HG03520 (cell line): ENCODE measurements at regions not wholly inside any gene's neighbourhood (a gene's known extent, or its start where the extent isn't known, plus 50 kb on each side); places are given as distances from the start of the nearest gene placed in this dataset.

ENCODE experiments used
- ATAC-seq: cut with Tn5 transposase; IDR thresholded peaks from one replicate; pipeline ENCODE4 v1.9.1; 2021; ENCODE audit warnings: mild to moderate bottlenecking, moderate library complexity; ENCODE audit not compliant: unreplicated experiment

DNA sequence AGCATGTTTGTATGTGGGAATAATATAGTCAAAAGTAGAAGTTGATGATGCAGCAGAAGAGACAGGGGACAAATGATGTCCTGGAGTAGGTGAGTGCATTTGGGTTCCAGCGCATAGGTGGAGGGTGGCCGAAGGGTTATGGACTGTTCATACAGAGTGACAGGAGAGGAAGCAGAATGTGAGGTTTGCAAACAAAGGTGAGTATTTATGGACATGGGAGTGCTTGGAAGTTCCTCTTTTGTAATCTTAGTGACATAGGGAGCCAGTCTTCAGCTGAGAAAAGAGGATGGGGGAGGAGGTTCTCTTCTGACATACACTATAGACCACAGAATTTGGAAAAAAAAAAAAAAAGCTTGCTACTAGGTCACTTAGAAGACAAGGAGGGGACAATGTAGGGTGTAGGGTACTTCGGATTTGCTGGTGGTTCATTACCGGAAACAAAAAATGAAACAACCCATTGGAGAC lies 331.6 kb downstream of the DLEU7 start:
- ATAC-seq = peak; percentile 47

DNA sequence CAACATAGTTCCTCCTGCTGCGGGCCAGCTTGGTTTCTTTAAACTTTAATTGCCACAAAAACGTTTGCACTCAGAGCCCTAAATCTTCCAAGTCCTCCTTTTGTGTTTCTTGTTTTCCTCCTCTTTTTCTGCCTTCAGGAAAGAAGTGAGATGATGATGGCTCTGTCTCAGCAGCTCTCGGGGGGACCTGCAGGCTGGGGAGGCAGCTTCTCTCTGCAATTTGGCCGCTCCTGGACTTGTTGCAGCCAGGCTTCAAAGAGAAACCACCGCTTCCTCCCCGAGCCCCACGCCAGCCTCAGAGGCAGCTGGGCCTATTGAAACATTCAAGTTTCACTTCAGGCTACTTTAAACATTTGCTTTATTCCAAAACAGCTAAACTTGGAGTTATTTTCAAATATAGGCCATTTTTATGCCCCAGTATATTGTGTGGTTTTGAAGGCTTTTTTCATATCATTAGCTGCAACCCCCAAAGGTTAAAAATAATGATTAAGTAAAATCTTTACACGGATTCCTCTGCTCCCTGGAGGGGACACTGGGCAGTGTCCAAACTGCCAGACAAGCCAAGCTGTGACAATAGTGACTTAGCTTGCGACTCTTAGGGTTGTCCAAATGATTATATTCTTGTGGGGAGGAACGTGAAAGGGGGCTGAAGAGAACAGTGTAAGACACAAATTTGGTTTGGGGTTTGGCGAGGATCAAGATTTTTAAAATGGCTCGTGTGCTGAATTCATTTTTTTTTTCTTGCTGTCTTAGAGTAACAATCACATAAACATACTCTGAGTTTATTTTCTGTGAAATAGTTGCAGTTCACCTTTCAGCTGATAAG lies 330.8 kb downstream of the DLEU7 start:
- ATAC-seq = peak; percentile 86

DNA sequence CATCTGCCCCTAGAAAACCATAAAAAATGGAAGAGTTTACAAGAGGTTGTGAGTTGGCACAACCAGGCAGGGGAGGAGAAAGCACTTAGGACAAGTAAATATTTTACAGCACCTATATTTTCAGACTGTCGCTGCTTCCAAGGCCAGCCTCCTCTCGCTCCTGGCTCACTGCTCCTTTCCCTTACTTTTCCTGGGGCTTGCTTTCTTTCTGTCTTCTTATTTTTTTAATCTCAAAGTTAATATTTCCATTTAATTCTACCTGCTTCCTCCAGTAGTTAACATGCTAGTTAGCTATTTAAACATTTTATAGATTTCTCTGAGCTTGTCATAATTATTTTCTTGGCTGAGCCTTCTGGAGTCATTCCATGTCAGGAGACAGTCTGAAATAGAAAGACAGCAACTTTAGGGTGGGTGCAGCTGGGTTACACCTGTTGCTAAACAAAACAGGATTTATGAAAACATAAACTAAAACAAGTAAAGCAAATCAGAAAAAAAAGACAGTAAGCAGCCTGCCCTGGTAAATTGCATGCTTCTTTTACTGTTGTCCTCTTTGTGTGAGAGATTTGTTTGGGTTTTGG lies 330.1 kb downstream of the DLEU7 start:
- ATAC-seq = no peak

DNA sequence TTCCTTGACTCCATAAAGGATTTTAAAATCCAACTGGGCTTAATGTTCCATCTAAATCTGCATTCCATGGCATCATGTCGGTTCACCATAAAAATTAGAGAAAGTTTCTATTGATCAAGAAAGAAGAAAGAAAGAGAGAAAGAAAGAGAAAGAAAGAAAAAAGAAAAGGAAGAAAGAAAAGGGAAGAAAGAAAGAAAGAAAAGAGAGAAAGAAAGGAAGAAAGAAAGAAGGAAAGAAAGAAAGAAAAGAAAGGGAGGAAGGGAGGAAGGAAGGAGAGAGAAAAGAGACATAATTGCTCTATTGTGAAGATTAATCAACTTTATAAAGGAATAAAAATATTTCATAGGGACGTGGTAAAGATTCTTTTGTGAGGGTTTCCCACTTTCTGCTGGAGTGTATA lies 329.2 kb downstream of the DLEU7 start:
- ATAC-seq = no peak

DNA sequence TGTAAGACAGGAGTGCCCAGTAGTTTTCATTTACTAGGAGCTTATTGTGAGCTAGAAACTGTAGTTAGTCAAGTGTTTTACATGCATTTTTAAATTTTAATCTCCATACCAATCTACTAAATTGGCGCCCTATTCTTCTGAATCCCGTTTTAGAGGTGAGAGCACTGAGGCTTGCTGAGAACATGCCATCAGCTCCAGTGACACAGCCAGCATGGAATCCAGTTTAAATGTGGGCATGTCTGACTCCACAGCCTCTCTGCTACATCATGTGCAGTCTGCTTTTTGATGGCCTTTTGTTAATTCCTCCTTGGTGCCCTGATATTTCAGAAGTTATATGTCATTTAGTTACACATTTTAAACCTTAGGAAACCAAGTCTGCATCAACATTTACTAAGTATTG lies 325.4 kb downstream of the DLEU7 start:
- no peak for ATAC-seq

DNA sequence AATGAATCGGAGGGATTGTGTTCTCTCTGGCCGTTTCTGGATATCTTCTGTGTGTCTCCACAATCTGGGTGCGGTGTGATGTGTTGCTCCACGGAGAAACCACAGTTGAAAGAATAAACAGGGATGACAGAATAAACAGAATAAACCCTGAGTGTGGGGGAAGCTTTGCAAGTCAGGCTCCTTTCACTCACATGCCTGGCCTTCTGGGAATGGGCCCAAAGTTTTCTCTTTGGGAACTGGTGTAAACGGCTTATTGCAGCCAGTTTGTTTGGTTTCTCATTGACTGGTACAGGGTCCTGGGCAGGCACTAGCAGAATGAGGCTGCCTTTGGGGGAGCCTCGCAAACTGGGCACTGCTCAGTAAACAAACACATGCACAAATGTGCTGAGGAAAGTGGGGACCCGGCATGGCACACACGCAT lies 324.7 kb downstream of the DLEU7 start:
- ATAC-seq = no peak

DNA sequence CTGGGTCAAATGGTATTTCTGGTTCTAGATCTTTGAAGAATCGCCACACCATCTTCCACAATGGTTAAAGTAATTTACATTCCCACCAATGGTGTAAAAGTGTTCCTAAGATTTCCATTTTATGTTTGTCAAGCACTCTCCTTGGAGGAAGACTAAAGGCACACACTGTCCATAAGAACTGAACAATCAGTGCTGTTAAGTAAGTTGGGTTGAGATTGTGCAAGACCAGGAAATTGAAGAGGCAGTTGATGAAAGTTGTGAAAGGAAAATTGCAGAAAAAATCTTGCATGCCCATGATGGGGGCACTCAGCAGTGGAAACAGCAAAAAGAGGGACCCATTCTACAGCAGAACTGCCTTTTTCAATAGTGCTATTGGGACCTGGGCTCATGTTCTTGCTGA lies 323.6 kb downstream of the DLEU7 start:
- ATAC-seq = no peak

DNA sequence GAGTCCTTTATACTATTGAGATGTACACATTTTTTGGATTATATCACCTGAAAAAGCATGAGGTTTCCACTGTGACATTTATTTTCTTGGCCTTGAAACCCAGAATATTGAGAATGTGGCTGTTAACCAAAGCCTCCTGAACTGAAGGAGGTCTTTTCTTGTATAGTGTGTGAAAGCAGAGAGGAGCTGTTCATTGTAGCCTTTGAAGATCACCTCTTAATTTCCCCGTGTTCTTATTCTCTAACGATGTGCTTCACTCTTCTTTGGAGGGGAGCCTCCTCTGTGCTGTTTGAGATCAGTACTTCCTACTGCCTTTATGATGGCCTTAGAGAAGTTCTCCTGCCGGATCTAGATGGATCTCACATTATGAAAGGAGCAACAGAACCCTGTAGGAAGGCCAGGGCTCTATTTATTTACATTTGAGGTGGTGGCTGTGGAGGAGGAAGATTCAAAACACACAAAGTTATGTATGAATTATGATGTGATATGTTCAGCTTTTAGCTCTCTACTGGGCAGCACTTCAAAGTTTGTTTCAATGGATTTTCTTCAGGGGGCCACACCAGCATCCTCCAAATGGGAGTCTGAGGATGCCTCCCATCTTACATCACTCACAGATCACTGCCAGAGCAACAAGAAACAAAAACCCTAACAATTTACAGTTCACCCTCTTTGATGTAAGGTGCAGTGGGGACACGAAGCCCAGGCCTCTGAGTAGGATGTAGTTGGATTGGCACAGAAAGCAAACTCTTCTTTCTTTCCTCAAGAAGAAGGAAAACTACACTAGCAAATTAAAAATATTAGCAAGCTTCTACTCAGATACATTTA lies 322.3 kb downstream of the DLEU7 start:
- no peak for ATAC-seq

DNA sequence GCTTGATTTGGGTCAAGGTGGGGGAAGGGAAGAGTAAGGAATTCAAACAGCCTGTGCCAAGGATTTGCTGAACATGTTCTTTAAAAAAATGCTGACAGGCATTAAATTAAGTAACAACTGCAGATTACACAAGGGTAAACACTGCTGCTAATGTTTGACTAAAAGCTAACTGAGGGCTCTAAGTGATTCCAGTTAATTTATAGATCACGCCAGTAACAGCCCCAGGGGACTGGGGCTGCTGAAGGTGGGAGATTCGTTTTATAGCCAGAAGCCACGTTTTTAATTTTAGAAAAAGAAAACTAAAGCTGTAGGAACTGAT lies 321.7 kb downstream of the DLEU7 start:
- no peak for ATAC-seq

DNA sequence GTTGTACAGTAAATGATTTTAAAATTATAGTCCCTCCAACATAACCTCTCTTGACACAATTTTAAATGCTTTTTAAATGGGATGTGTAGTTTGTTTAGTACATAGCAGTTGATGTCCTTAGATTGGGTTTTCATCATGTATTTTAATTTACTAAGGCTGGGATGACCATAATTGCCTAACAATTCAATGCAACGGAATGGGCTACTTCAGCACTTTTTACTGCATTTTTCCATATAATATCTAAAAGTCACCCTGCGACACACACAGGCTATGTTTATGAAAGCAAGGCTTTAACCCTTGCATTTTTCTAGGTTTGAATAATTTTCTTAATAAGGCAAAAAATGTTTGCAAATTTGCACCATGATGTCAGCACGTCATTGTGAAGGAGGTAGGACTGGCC lies 321.0 kb downstream of the DLEU7 start:
- ATAC-seq = no peak

DNA sequence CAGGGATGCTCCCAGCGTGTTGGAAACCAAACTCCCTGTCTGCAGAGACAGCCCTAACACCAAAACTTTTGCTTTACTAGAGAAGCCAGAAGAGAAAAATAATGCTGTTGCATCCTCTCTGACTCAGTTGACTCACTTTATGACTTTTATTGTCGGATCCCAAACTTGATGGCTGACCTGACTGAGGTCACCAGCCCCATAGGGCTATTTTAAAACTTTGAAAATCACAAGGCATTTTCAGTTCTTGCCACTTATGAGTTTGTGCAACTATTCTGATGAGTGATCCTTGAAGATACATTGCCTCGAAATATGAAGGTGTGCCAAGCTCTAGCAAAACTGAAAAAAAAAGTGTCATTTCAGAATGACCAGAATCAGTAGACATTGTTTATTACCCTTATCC lies 320.2 kb downstream of the DLEU7 start:
- ATAC-seq = no peak

DNA sequence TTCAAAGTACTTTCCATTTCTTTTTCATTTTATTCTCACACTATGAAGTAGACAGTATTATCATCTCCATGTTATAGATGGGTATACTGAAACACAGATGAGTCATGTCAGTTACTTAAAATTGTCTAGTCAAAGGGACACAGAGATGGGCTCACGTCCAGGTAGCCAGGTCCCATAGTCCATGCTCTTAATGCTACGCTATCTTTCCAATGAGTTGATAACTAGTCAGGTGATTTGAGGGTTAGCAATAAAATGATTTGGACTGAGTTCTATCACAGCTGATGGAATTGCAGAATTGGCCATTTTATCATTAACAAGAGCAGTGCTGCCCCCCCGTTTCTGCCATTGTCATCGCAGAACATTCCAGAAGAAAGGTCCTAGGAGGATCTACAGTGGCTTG lies 318.9 kb downstream of the DLEU7 start:
- no peak for ATAC-seq

DNA sequence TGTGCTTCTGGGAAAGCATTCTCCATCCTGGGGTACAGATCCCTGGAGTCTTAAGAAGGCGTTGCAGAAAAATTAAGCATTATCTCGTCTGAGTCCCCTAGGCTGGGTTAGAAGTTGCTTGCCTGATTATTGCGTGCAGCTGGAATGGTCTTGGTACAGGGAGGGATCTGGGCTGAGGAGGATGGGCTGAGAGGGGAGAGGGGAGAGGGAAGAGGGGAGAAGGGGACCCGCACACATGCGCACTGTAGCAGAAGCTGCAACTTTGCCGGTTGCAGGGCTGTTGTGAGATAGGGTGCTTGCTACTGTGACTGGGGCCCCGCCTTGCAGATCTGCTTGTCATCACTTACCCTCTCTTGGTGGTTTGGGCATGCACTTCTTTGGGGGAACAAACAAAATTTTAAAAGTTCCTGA lies 316.8 kb downstream of the DLEU7 start:
- ATAC-seq = no peak

DNA sequence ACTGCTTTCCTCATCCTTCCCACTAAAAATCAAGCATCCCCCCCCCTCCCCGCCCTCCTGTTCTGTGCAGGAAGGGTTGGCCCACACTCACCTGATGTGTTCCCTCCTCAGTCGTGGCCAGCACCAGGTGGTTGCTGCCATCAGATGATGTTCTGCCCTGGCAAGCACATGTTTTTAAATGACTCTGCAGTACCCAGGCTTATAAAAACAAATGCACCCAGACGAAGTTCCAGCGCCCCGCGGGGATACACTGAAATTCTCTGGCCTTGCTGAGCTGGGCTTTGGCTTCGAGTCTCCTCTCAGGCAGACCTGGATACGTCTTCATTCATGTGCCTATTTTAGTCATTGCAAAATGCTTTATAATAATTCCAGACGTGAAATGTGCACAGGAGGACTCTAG lies 316.3 kb downstream of the DLEU7 start:
- no peak for ATAC-seq

DNA sequence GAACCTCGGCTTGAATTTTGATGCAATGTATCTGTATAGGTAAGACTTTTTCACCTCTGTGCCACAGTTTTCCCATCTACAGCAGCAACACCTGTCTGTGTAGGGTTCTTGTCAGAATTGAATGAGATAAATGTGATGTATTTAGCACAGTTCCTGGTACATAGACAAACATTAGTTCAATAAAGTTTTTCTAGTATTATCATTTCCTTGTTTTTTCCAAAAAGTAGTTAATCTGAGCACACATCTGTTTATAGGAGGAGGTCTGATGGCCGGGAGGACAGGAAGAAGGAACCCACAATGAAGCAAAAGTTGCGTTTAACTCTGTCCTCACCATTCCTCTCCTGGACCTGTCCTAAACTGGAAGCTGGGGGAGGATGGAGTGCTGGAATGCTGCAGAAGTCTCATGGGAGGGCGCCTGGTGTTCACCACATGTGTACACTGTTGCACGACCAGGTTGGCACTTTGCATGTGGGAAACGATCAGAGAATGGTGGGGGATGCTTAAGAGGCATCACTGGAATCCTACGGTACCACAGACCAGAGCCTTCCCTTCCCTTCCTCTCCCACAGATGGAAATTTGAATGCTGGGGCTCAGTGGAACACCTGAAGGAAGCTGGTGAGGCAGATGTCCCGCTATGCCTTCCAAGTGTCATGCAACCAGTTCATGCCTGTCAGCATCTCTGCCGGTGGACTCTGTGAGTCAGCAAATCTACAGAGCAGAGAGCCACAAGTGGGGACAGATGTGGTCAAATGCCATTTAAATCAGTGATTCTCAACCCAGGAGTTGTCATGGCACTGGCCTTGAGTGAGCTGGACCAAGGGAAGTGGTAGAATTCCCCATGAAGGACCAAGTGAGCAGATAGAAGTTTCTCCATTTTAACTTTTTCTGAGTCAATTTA lies 315.6 kb downstream of the DLEU7 start:
- no peak for ATAC-seq

DNA sequence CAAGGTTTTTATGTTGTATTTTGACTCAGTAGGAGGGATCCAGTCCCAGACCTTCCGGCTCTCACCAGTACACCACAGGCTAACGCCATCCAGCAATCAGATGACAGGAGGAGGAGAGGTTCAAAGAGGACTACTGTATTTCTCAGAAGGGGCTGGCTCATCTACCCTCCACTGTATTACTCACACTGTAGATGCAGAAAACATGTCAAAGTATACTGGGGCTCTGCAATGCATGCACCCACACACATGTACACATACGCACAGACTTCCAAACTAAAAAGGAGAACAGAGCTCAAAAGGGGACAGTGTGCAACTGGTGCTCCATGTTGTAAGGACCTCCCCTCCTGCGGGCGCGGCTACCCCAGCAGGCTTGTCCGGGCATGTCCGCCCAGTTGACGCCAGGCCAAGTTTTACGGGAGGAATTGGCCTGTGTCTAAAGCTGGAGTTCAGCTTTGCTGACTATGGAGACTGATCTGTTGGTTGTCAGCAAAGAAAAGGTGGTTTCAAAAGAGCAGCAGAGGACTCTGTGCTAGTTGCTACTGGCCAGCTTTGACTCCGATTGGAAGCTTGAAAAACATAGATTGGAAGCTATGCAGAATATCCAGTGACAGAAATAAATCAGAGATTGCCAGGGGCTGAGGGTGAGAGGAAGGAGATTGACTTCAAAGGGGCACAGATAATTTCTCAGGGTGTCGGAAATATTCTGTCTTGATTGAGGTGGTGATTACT lies 314.2 kb downstream of the DLEU7 start:
- no peak for ATAC-seq

DNA sequence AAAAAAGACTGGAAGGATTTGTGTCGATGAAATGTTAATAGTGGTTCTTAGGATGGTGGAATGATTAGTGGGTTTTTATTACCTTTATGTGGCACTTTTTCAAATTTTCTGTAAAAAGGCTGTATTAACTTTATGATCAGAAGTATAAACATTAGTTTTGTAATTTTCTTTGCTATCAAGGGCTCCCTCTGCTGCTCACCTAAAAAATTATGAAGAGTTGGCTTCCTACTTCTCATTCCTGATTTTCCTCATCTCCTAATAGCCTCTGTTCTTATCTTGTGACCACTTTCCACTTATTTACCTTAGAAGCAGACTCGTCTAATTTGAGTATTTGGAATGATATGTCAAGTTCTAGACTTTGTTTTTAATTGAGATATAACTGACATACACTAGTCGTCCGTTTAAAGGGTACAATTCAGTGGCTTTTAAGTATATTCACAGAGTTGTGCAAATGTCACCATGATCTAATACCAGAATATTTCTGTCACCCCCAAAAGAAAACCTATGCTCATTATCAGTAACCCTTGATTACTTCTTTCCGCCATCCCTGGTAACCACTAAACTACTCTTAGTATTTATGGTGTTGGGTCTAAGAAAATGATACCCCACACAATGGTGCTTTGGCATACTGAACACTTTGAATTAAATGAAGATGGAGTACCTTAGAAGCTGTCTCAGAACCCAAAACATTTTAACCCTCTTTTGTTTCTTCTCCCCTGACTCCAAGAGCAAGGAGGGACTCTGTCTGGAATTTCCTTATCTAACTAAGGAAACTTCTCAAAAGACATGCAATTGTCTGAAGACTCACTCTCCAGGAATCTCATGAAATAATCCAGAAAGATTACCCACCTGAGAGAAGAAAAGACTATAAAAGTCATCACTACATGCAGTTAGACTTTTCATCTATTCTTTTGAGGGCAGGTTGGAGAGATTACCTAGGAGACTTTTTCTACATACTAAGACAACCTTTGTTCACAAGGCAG lies 311.3 kb downstream of the DLEU7 start:
- no peak for ATAC-seq

DNA sequence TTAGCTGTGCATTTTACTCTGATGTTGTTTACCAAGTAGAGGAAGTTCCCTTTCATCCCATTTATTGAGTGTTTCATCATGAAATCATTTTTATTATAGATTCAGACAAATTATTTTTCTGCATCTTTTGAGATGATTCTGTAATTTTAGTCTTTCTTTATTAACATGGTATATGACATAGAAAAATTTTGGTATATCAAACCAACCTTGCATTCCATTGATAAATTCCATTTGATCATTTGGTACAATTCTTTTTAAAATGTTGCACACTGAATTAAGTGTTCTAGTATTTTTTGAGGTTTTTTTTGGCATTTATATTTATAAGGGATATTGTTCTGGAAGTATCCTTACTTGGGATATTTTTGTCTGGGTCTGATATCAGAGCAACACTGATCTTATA lies 308.4 kb downstream of the DLEU7 start:
- ATAC-seq = no peak

DNA sequence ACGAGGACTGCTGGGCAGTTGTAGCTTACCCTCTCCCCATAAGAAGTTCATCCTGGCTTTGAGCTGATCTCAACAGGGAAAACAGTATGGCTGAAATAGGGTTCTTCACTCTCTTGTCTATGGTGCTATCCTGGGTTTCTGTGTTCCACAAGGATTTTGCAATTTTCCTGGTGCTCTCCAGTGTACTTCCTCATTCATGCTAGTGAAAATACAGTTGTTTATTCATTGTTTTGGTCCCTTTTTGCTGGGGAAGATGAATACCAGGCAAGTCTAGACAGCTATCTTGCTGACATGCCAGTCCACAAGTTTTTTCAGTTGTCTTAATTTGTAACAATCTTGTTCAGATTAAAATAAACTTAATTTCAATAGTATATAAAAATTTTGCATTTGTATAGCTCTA lies 306.5 kb downstream of the DLEU7 start:
- no peak for ATAC-seq
